Upper lobe of left lung (tissue), 4 donors: ENCODE measurements at regions not wholly inside any gene's neighbourhood (a gene's known extent, or its start where the extent isn't known, plus 50 kb on each side); places are given as distances from the start of the nearest gene placed in this dataset.

Source experiments
- POLR2A ChIP-seq, 4 donors: fragments of 450-650 bp; IDR thresholded peaks; one replicate each; pipeline ENCODE4 v1.5.1; 2016 to 2017; ENCODE audit warnings: antibody characterized with exemption in 4 of 4, mild to moderate bottlenecking in 2 of 4
- POLR2AphosphoS5 ChIP-seq, 2 donors: sonication (generic); formaldehyde crosslinking; IDR thresholded peaks; one replicate each; pipeline ENCODE4 v1.5.1; 2017; ENCODE audit warnings: antibody characterized with exemption in 2 of 2

DNA sequence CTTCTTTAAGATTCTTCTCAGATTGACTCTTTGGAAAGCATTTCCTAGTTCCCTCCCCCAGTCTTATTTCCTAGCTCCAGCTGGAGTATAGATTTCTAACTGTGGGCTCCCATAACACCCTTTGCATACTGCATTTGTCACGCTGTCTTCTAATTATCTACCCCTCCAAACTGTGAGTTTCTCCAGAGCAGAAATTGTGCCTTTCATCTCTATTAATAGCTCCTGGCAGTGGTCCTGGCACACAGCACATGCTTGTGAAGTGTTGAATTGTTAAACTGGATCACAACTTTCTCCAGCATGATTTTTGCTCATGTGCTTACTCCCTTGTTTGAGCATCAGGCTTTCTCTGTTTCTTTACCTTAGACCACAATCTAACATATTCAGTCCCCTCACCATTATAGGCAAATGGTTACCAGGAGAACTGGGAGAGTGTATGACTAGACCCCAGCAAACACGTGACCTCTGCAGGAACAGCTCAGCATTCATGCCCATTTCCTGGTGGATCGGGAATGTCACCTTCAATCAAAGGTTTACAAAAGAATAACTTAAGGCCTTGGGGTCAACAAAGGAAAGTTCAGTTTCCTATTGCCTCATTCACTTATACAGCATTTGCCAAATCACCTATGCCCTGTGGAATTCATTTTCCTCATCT is 175.7 kb upstream of the TANK start:
- TF ChIP-seq POLR2AphosphoS5 (IDR thresholded peaks at IDR 0.05) (no peak), POLR2A (IDR thresholded peaks at IDR 0.05) (no peak)
